Thyroid gland (tissue), 4 donors: ENCODE measurements at regions not wholly inside any gene's neighbourhood (a gene's known extent, or its start where the extent isn't known, plus 50 kb on each side); places are given as distances from the start of the nearest gene placed in this dataset.

ENCODE experiments used
- DNase-seq, 2 donors: peaks; one replicate each; pipeline ENCODE4 v3.0.0-alpha.2; 2019
- H3K27ac ChIP-seq, 3 donors: fragments of 200-600 bp; sonication (generic); 1 replicate in 2 of 3; 2 replicates in 1 of 3; pipeline ENCODE4 v1.5.1; 2016 to 2019; ENCODE audit warnings: mild to moderate bottlenecking in 1 of 3, moderate library complexity in 1 of 3
- H3K27me3 ChIP-seq: fragments of 200-600 bp; sonication (generic); one replicate; pipeline ENCODE4 v1.5.1; 2019
- H3K36me3 ChIP-seq, 2 donors: fragments of 200-600 bp; sonication (generic); one replicate each; pipeline ENCODE4 v1.5.1; 2016 to 2019
- H3K4me1 ChIP-seq, 2 donors: fragments of 200-600 bp; sonication (generic); one replicate each; pipeline ENCODE4 v1.5.1; 2017 to 2019
- H3K4me3 ChIP-seq, 3 donors: fragments of 200-600 bp; sonication (generic); replicated peaks in 1 of 3; 1 replicate in 2 of 3; 2 replicates in 1 of 3; pipeline ENCODE4 v1.5.1; 2016; ENCODE audit warnings: mild to moderate bottlenecking in 1 of 3
- H3K9me3 ChIP-seq: fragments of 200-600 bp; sonication (generic); one replicate; pipeline ENCODE4 v1.5.1; 2017
- POLR2A ChIP-seq, 2 donors: fragments of 450-650 bp; IDR thresholded peaks; one replicate each; pipeline ENCODE4 v1.6.1; 2017; ENCODE audit warnings: antibody characterized with exemption in 2 of 2, mild to moderate bottlenecking in 2 of 2, moderate library complexity in 1 of 2
- WGBS, 2 donors: methylation state at CpG; one replicate each; pipeline ENCODE4 v1.1.5; 2017; 5-methylcytosine and 5-hydroxymethylcytosine counted together
- intact Hi-C: fragments of 100-400 bp; cut with DNase I; formaldehyde crosslinking; loops from one replicate; pipeline ENCODE4 v1.15.1; 2023
- TF ChIP-seq, protein P1 (sequence below), 6 experiments: fragments of 200-600 bp in 3 of 6; fragments of 450-650 bp in 3 of 6; sonication (generic) in 3 of 6; IDR thresholded peaks; one replicate each; pipeline ENCODE4 v1.5.1; 2016 to 2019; ENCODE audit warnings: antibody characterized with exemption in 6 of 6, mild to moderate bottlenecking in 2 of 6, inconsistent platforms in 1 of 6, moderate library complexity in 1 of 6

DNA sequence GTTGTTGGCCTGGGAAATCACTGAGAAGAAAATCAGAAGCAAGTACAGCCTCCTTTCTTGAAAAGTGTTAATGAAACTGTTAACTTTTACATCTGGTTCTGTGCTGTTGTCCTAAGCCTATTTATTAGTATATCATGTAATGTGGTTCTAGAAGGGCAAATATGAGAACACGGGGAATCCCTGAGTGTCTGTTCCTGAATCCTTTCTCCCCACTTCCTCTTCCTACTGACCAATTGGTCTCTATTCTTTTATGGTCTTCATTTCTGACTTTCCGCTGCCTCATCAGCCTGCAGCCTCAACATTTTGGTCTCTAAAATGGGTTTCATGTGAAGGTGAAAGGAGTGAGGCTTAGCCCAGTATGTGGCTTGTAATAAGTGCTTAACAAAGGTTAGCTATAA lies 159.9 kb upstream of the MAMLD1 start:
- TF ChIP-seq, protein P1, sequence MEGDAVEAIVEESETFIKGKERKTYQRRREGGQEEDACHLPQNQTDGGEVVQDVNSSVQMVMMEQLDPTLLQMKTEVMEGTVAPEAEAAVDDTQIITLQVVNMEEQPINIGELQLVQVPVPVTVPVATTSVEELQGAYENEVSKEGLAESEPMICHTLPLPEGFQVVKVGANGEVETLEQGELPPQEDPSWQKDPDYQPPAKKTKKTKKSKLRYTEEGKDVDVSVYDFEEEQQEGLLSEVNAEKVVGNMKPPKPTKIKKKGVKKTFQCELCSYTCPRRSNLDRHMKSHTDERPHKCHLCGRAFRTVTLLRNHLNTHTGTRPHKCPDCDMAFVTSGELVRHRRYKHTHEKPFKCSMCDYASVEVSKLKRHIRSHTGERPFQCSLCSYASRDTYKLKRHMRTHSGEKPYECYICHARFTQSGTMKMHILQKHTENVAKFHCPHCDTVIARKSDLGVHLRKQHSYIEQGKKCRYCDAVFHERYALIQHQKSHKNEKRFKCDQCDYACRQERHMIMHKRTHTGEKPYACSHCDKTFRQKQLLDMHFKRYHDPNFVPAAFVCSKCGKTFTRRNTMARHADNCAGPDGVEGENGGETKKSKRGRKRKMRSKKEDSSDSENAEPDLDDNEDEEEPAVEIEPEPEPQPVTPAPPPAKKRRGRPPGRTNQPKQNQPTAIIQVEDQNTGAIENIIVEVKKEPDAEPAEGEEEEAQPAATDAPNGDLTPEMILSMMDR (IDR thresholded peaks at IDR 0.05) = no peak
- TF ChIP-seq POLR2A (IDR thresholded peaks at IDR 0.05) = no peak
- H3K27ac ChIP-seq = no peak overlapping the region
- no peaks in the 10 kb centered on the region for H3K9me3 ChIP-seq
- intact Hi-C loops = no loop called here
- H3K4me1 ChIP-seq = no peaks in the 10 kb centered on the region
- no peaks in the 10 kb centered on the region for H3K27me3 ChIP-seq
- WGBS, 2 donors = 91 to 98% methylated on average over 2 of the region's 2 CpGs
- H3K36me3 ChIP-seq = no peaks in the 10 kb centered on the region
- no peak overlapping the region for H3K4me3 ChIP-seq
- DNase-seq = no peak

DNA sequence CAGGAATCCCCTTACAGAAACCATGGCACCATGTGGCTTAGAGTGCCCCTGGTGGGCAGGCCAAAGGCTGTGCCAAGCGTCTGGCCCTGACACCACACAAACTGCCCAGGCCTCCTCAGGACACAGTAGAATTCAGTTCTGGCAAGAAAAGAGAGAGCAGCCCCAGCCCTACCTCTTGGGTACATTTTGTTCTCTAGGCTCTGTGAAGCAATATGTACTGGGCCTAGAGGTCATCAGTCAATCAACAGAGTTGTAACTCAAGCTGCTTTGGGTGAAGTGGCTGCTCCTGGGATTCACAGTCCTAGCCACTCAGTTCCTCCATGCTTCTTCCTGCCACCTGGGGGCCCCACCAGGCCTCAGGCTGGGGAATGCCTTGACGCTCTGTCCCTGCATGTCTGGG lies 158.1 kb upstream of the MAMLD1 start:
- H3K9me3 ChIP-seq = no peaks in the 10 kb centered on the region
- H3K27me3 ChIP-seq = no peaks in the 10 kb centered on the region
- TF ChIP-seq, protein P1 (IDR thresholded peaks at IDR 0.05) = no peak
- DNase-seq = no peak
- no peaks in the 10 kb centered on the region for H3K4me1 ChIP-seq
- intact Hi-C loops = no loop called here
- 94 to 100% methylated on average over 1 of the region's 2 CpGs for WGBS, 2 donors
- H3K27ac ChIP-seq = no peak overlapping the region
- no peak overlapping the region for H3K4me3 ChIP-seq
- H3K36me3 ChIP-seq = no peaks in the 10 kb centered on the region

DNA sequence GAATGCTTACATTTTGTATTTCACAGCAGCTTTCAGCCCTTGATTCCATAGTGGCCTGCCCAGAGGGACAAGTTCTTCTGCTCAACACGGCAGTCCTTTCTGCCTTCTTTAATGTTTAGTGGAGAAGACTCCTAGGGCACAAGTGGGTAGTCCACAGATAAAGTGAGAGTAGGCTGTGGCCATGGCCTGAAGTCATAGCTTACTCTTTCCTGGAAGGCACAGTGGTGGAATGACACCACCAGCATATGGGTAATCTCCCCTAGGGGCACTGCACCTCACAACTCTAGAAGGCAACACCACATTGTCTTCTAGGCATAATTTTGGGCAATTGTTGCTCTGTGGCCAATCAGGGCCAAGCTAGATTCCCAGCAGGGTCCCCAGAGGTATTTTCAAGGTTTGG lies 155.4 kb upstream of the MAMLD1 start:
- no peaks in the 10 kb centered on the region for H3K27me3 ChIP-seq
- no peaks in the 10 kb centered on the region for H3K9me3 ChIP-seq
- no peak overlapping the region for H3K27ac ChIP-seq
- intact Hi-C loops = no loop called here
- no peaks in the 10 kb centered on the region for H3K4me1 ChIP-seq
- WGBS, 2 donors = 100% methylated on average over 1 of the region's 1 CpG
- no peak for DNase-seq
- H3K4me3 ChIP-seq = no peak overlapping the region
- TF ChIP-seq, protein P1 (IDR thresholded peaks at IDR 0.05) = no peak
- no peak for TF ChIP-seq POLR2A (IDR thresholded peaks at IDR 0.05)
- no peaks in the 10 kb centered on the region for H3K36me3 ChIP-seq

DNA sequence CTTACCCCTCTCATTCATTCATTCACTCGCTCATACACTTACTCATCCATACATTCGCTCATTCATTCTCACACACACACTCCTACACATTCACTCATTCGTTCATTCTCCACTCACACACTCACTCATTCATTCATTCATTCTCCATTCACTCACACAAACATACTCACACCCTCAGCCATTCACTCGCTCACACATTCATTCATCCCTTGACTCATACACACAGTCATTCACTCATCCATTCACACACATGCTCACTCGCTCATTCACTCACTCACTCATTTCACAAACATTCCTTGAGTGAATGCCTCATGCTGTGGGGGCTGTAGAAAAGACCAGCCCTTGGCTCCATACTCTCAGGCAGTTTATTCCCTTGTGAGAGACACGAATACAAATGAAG lies 151.1 kb upstream of the MAMLD1 start:
- intact Hi-C loops = no loop called here
- TF ChIP-seq POLR2A (IDR thresholded peaks at IDR 0.05) = no peak
- TF ChIP-seq, protein P1 (IDR thresholded peaks at IDR 0.05) = no peak
- WGBS, 2 donors = 93 to 98% methylated on average over 6 of the region's 6 CpGs
- Histone ChIP-seq H3K27ac (no peak overlapping the region), H3K4me3 (no peak overlapping the region), H3K36me3 (no peaks in the 10 kb centered on the region), H3K27me3 (no peaks in the 10 kb centered on the region), H3K9me3 (no peaks in the 10 kb centered on the region), H3K4me1 (no peaks in the 10 kb centered on the region)
- DNase-seq = no peak

DNA sequence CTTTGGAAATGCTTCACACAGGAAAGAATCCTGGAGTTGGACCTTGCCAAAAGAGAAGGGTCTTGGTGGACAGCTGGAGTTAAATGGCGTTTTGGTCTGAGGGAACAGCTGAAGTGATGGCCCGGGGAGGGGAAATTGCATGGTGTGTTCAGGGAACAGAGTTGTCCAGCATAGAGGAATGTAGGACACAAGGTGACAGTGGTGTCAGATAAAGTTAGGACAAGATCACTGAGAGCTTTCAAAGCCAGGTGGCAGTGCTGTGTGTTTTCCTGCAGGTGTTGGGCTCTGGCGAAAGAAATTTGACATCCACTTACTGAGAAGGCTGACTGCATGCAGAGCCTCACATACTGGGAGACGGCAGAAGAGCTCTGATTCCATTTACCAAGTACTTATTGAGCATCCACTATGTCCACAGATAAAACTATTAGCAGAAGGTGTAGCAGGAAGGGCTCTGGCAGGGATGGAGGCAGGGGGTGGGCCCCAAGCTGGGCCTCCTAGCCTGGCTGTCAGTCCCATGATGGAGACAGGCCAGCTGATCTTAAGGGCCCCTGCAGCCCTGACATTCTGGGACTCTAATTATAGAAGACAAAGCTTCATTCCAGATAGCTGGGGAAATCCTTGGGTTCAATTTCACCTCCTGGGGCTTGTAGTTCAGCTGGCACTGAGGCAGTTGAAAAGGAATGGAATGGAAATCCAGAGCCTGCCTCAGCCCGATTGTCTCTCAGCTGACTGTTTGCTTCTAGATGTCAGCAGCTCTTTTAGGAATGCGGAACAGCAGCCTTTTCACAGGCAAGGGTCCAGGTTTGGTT lies 150.2 kb upstream of the MAMLD1 start:
- intact Hi-C loops = no loop called here
- Histone ChIP-seq H3K27me3 (no peaks in the 10 kb centered on the region), H3K4me3 (no peak overlapping the region), H3K9me3 (no peaks in the 10 kb centered on the region), H3K36me3 (no peaks in the 10 kb centered on the region), H3K27ac (no peak overlapping the region), H3K4me1 (no peaks in the 10 kb centered on the region)
- TF ChIP-seq POLR2A (IDR thresholded peaks at IDR 0.05) = no peak
- TF ChIP-seq, protein P1 (IDR thresholded peaks at IDR 0.05) = no peak
- 63 to 64% methylated on average over 5 to 6 of the region's 6 CpGs for WGBS, 2 donors
- DNase-seq = no peak
